ENCODE measurements at regions not wholly inside any gene's neighbourhood (a gene's known extent, or its start where the extent isn't known, plus 50 kb on each side); places are given as distances from the start of the nearest gene placed in this dataset.
A peak's percentile ranks its signal among the peaks of the same experiment; 100 is the strongest.

GRCh38 chr4:123849495-123849894, 452.9 kb downstream of the SPRY1 start:
- Histone ChIP-seq H3K4me1 (ENCODE audit: control insufficient read depth in 1 of 2, insufficient read depth in 2 of 2, low read length in 2 of 2) (no peaks in the 10 kb centered on the region), H3K4me3 (ENCODE audit: low read length in 2 of 2) (no peak overlapping the region), H3K27me3 (ENCODE audit: control insufficient read depth in 1 of 2, insufficient read depth in 2 of 2, low read length in 1 of 2) (no peaks in the 10 kb centered on the region), H3K36me3 (ENCODE audit: control insufficient read depth in 1 of 2, insufficient read depth in 2 of 2, low read length in 1 of 2) (no peaks in the 10 kb centered on the region), H3K9me3 (ENCODE audit: control insufficient read depth, low read length) (no peaks in the 10 kb centered on the region), H3K27ac (ENCODE audit: low read depth in 1 of 2, low read length in 2 of 2) (no peak overlapping the region)
- ATAC-seq (ENCODE audit: low FRiP score), result no peak
- intact Hi-C loops (cut with DNase I), result no loop called here
- 85 to 91% methylated on average over 1 of the region's 1 CpG for WGBS, 2 donors
- DNase-seq, result no peak

DNA sequence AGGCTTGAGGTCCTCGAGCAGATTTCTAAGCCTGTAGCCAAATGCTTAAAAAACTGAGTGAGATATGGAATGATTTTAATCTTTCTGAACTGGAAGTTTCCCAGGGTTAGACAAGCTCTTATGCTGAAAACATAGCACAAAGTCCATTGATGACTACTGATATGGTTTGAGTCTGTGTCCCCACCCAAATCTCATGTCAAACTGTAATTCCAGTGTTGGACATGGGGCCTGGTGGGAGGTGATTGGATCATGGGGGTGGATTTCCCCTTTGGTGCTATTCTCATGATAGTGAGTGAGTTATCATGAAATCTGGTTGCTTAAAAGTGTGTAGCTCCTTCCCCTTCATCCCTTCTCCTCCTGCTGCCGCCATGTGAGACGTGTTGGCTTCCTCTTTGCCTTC, 454.9 kb downstream of the SPRY1 start:
- intact Hi-C loops (cut with DNase I), result no loop called here
- no peak for DNase-seq
- no peaks in the 10 kb centered on the region for H3K9me3 ChIP-seq (ENCODE audit: control insufficient read depth, low read length)
- H3K4me1 ChIP-seq (ENCODE audit: control insufficient read depth in 1 of 2, insufficient read depth in 2 of 2, low read length in 2 of 2), result no peaks in the 10 kb centered on the region
- no peaks in the 10 kb centered on the region for H3K27me3 ChIP-seq (ENCODE audit: control insufficient read depth in 1 of 2, insufficient read depth in 2 of 2, low read length in 1 of 2)
- H3K36me3 ChIP-seq (ENCODE audit: control insufficient read depth in 1 of 2, insufficient read depth in 2 of 2, low read length in 1 of 2), result no peaks in the 10 kb centered on the region
- H3K27ac ChIP-seq (ENCODE audit: low read depth in 1 of 2, low read length in 2 of 2), result no peak overlapping the region
- WGBS, 2 donors, result 67 to 71% methylated on average over 3 of the region's 3 CpGs
- no peak overlapping the region for H3K4me3 ChIP-seq (ENCODE audit: low read length in 2 of 2)
- no peak for ATAC-seq (ENCODE audit: low FRiP score)

- WGBS, 2 donors, result 95 to 97% methylated on average over 3 of the region's 3 CpGs
- intact Hi-C loops (cut with DNase I), result no loop called here
- ATAC-seq (ENCODE audit: low FRiP score), result no peak
Measured at GRCh38 chr4:123853651-123854050, 457.1 kb downstream of the SPRY1 start.

GRCh38 chr4:123856689-123857545, 460.3 kb downstream of the SPRY1 start:
- peak in 1 of 2 donors; percentile 53 for DNase-seq
- Histone ChIP-seq H3K36me3 (ENCODE audit: control insufficient read depth in 1 of 2, insufficient read depth in 2 of 2, low read length in 1 of 2) (no peaks in the 10 kb centered on the region), H3K9me3 (ENCODE audit: control insufficient read depth, low read length) (no peaks in the 10 kb centered on the region), H3K4me3 (ENCODE audit: low read length in 2 of 2) (peak overlapping the region in 1 of 2 donors; percentile 18), H3K4me1 (ENCODE audit: control insufficient read depth in 1 of 2, insufficient read depth in 2 of 2, low read length in 2 of 2) (no peaks in the 10 kb centered on the region), H3K27ac (ENCODE audit: low read depth in 1 of 2, low read length in 2 of 2) (peak overlapping the region; percentile 25 to 28), H3K27me3 (ENCODE audit: control insufficient read depth in 1 of 2, insufficient read depth in 2 of 2, low read length in 1 of 2) (no peaks in the 10 kb centered on the region)
- 18 to 19% methylated on average over 9 of the region's 9 CpGs for WGBS, 2 donors
- peak; percentile 68 for ATAC-seq (ENCODE audit: low FRiP score)
- intact Hi-C loops (cut with DNase I), result no loop called here

More at GRCh38 chr4:123853651-123854050, 457.1 kb downstream of the SPRY1 start:
- no peaks in the 10 kb centered on the region for H3K9me3 ChIP-seq (ENCODE audit: control insufficient read depth, low read length)
- DNase-seq, result no peak
- no peaks in the 10 kb centered on the region for H3K4me1 ChIP-seq (ENCODE audit: control insufficient read depth in 1 of 2, insufficient read depth in 2 of 2, low read length in 2 of 2)
- H3K27me3 ChIP-seq (ENCODE audit: control insufficient read depth in 1 of 2, insufficient read depth in 2 of 2, low read length in 1 of 2), result no peaks in the 10 kb centered on the region
- no peak overlapping the region for H3K4me3 ChIP-seq (ENCODE audit: low read length in 2 of 2)
- H3K27ac ChIP-seq (ENCODE audit: low read depth in 1 of 2, low read length in 2 of 2), result no peak overlapping the region
- no peaks in the 10 kb centered on the region for H3K36me3 ChIP-seq (ENCODE audit: control insufficient read depth in 1 of 2, insufficient read depth in 2 of 2, low read length in 1 of 2)

- Histone ChIP-seq H3K27me3 (ENCODE audit: control insufficient read depth in 1 of 2, insufficient read depth in 2 of 2, low read length in 1 of 2) (no peaks in the 10 kb centered on the region), H3K4me1 (ENCODE audit: control insufficient read depth in 1 of 2, insufficient read depth in 2 of 2, low read length in 2 of 2) (no peaks in the 10 kb centered on the region), H3K9me3 (ENCODE audit: control insufficient read depth, low read length) (no peaks in the 10 kb centered on the region), H3K4me3 (ENCODE audit: low read length in 2 of 2) (no peak overlapping the region), H3K36me3 (ENCODE audit: control insufficient read depth in 1 of 2, insufficient read depth in 2 of 2, low read length in 1 of 2) (no peaks in the 10 kb centered on the region), H3K27ac (ENCODE audit: low read depth in 1 of 2, low read length in 2 of 2) (no peak overlapping the region)
- intact Hi-C loops (cut with DNase I), result no loop called here
- 83 to 92% methylated on average over 1 of the region's 1 CpG for WGBS, 2 donors
- no peak for DNase-seq
- no peak for ATAC-seq (ENCODE audit: low FRiP score)
Measured at GRCh38 chr4:123858465-123858864, 461.9 kb downstream of the SPRY1 start.

DNA sequence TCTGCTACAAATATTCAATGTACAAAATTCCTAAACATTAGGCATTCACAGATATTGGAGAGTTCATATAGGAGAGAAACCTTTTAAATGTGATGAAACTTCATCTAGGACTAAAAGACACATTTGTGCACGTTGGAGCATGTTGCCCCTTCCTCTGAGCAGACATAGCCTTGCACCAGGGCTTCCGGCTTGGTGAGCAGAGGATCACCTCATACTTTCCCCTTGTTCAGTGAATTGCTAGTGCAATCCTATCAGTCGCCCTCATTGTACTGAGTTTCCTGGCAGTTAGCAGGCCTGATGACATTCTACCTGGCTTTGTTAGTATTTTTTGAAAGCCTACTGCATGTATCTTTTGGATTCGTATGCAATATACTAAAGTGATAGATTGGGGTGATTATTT, 466.2 kb downstream of the SPRY1 start:
- H3K9me3 ChIP-seq (ENCODE audit: control insufficient read depth, low read length), result no peaks in the 10 kb centered on the region
- H3K36me3 ChIP-seq (ENCODE audit: control insufficient read depth in 1 of 2, insufficient read depth in 2 of 2, low read length in 1 of 2), result no peaks in the 10 kb centered on the region
- no peaks in the 10 kb centered on the region for H3K4me1 ChIP-seq (ENCODE audit: control insufficient read depth in 1 of 2, insufficient read depth in 2 of 2, low read length in 2 of 2)
- 84 to 86% methylated on average over 4 of the region's 4 CpGs for WGBS, 2 donors
- intact Hi-C loops (cut with DNase I), result no loop called here
- H3K27me3 ChIP-seq (ENCODE audit: control insufficient read depth in 1 of 2, insufficient read depth in 2 of 2, low read length in 1 of 2), result no peaks in the 10 kb centered on the region
- ATAC-seq (ENCODE audit: low FRiP score), result no peak
- no peak overlapping the region for H3K27ac ChIP-seq (ENCODE audit: low read depth in 1 of 2, low read length in 2 of 2)
- H3K4me3 ChIP-seq (ENCODE audit: low read length in 2 of 2), result no peak overlapping the region
- no peak for DNase-seq

DNA sequence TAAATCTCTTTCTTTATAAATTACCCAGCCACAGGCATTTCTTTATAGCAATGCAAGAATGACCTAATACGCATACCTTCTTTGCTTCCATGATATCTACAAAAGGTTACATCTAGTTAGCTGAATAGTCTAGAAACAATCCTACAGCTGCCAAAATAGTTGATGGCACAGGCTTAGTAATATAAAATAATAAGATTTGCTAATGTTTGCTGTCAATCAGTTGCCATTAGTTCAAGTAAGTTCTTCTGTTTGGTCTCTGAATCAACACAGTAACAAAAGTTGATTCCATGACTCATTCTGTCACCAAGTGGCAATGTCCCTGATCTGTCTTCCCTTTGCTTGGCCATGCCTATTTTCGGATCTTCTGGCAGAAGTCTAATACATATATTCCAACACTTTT, 470.2 kb downstream of the SPRY1 start:
- H3K4me3 ChIP-seq (ENCODE audit: low read length in 2 of 2), result no peak overlapping the region
- no peaks in the 10 kb centered on the region for H3K4me1 ChIP-seq (ENCODE audit: control insufficient read depth in 1 of 2, insufficient read depth in 2 of 2, low read length in 2 of 2)
- ATAC-seq (ENCODE audit: low FRiP score) (no peak), DNase-seq (no peak)
- H3K27ac ChIP-seq (ENCODE audit: low read depth in 1 of 2, low read length in 2 of 2), result no peak overlapping the region
- no peaks in the 10 kb centered on the region for H3K27me3 ChIP-seq (ENCODE audit: control insufficient read depth in 1 of 2, insufficient read depth in 2 of 2, low read length in 1 of 2)
- H3K36me3 ChIP-seq (ENCODE audit: control insufficient read depth in 1 of 2, insufficient read depth in 2 of 2, low read length in 1 of 2), result no peaks in the 10 kb centered on the region
- intact Hi-C loops (cut with DNase I), result no loop called here
- 59 to 66% methylated on average over 2 of the region's 2 CpGs for WGBS, 2 donors
- no peaks in the 10 kb centered on the region for H3K9me3 ChIP-seq (ENCODE audit: control insufficient read depth, low read length)

DNA sequence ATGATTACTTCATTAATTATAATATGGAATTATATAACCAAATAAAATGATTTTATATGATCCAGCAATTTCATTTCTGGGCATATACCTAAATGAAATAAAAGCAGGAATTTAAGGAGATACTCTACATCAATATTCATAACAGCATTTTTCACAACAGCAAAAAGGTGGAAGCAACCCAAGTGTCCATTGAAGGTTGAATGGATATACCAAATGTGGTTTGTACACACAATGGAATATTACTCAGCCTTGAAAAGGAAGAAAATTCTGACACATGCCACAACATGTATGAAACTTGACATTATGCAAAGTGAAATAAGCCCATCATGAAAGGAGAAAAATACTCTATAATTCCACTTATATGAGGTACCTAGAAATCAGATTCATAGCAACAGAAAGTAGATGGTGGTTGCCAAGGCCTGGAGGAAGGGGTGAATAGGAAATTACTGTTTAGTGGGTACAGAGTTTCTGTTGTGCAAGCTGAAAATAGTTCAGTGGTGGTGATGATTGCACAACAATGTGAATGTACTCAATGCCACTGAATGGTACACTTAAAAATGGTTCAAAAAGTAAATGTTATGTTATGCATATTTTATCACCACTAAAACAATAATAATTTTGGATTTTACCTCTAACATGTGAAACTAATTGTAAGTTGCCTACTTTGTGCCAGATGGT, 471.5 kb downstream of the SPRY1 start:
- intact Hi-C loops (cut with DNase I), result no loop called here

More for the DNA sequence above, 471.5 kb downstream of the SPRY1 start:
- no peak overlapping the region for H3K27ac ChIP-seq (ENCODE audit: low read depth in 1 of 2, low read length in 2 of 2)
- no peak overlapping the region for H3K4me3 ChIP-seq (ENCODE audit: low read length in 2 of 2)
- ATAC-seq (ENCODE audit: low FRiP score) (no peak), DNase-seq (no peak)
- no peaks in the 10 kb centered on the region for H3K9me3 ChIP-seq (ENCODE audit: control insufficient read depth, low read length)
- H3K4me1 ChIP-seq (ENCODE audit: control insufficient read depth in 1 of 2, insufficient read depth in 2 of 2, low read length in 2 of 2), result no peaks in the 10 kb centered on the region
- H3K36me3 ChIP-seq (ENCODE audit: control insufficient read depth in 1 of 2, insufficient read depth in 2 of 2, low read length in 1 of 2), result no peaks in the 10 kb centered on the region
- no peaks in the 10 kb centered on the region for H3K27me3 ChIP-seq (ENCODE audit: control insufficient read depth in 1 of 2, insufficient read depth in 2 of 2, low read length in 1 of 2)

Measured in aorta (tissue), 5 donors.